Mammary epithelial cell (primary cell): ENCODE measurements at regions not wholly inside any gene's neighbourhood (a gene's known extent, or its start where the extent isn't known, plus 50 kb on each side); places are given as distances from the start of the nearest gene placed in this dataset.

Experiments
- CTCF ChIP-seq, 2 donors: IDR thresholded peaks in 1 of 2; conservative IDR thresholded peaks in 1 of 2; 2 replicates each; pipeline ENCODE4 v1.5.1; 2011 to 2012; ENCODE audit warnings: inconsistent platforms in 2 of 2, low read length in 2 of 2, mild to moderate bottlenecking in 2 of 2, control low read depth in 1 of 2, low read depth in 1 of 2; ENCODE audit not compliant: insufficient read depth in 1 of 2; ENCODE audit errors: extremely low read depth in 1 of 2
- EZH2 ChIP-seq: IDR thresholded peaks from 2 replicates; pipeline ENCODE4 v1.6.1; 2012; ENCODE audit warnings: low read length, inconsistent platforms, borderline replicate concordance

GRCh38 chr5:124289130-124289529 is 457.3 kb downstream of the ZNF608 start:
- TF ChIP-seq CTCF (conservative IDR thresholded peaks at IDR 0.05 in 1 of 2, IDR thresholded peaks at IDR 0.05 in 1 of 2; ENCODE audit: extremely low read depth in 1 of 2, insufficient read depth in 1 of 2, low read depth in 1 of 2, low read length in 2 of 2) (no peak), EZH2 (no peak)
